B cell (primary cell): ENCODE measurements at regions not wholly inside any gene's neighbourhood (a gene's known extent, or its start where the extent isn't known, plus 50 kb on each side); places are given as distances from the start of the nearest gene placed in this dataset.

Experiments used
- EZH2 ChIP-seq: IDR thresholded peaks from 2 replicates; pipeline ENCODE4 v1.6.1; 2012; ENCODE audit warnings: borderline replicate concordance, low read depth, mild to moderate bottlenecking, moderate library complexity, low read length; ENCODE audit not compliant: insufficient read depth, poor library complexity, severe bottlenecking
- TF ChIP-seq, protein P1 (sequence below): fragments of 200-600 bp; IDR thresholded peaks from one replicate; pipeline ENCODE4 v1.8.0; 2022; ENCODE audit warnings: antibody characterized with exemption, mild to moderate bottlenecking

DNA sequence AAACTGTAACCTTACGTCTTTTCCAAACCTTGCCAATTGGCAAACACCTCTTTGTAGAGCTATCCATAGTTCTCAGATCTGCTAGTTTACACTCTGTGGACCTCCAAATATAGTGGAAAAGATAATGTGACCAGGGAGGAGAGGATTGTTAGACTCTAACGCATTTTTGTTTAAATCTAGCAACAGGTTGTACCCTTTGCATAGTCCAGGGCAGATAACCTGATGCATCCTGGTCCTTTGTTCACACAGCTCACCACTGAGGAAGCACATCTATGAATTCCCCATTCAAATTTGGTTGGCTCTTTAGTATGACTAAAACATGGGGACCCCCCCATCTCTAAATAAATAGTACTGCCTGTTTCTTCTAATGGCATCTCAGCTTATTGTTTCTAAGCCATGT is 55.9 kb downstream of the PAGE2 start:
- TF ChIP-seq, protein P1, sequence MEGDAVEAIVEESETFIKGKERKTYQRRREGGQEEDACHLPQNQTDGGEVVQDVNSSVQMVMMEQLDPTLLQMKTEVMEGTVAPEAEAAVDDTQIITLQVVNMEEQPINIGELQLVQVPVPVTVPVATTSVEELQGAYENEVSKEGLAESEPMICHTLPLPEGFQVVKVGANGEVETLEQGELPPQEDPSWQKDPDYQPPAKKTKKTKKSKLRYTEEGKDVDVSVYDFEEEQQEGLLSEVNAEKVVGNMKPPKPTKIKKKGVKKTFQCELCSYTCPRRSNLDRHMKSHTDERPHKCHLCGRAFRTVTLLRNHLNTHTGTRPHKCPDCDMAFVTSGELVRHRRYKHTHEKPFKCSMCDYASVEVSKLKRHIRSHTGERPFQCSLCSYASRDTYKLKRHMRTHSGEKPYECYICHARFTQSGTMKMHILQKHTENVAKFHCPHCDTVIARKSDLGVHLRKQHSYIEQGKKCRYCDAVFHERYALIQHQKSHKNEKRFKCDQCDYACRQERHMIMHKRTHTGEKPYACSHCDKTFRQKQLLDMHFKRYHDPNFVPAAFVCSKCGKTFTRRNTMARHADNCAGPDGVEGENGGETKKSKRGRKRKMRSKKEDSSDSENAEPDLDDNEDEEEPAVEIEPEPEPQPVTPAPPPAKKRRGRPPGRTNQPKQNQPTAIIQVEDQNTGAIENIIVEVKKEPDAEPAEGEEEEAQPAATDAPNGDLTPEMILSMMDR, result no peak
- TF ChIP-seq EZH2, result no peak
